ENCODE measurements at regions not wholly inside any gene's neighbourhood (a gene's known extent, or its start where the extent isn't known, plus 50 kb on each side); places are given as distances from the start of the nearest gene placed in this dataset.

GRCh38 chr16:5895137-5895536, 797.5 kb upstream of the EEF2KMT start:
- TF ChIP-seq CTCF (IDR thresholded peaks at IDR 0.05; ENCODE audit: insufficient read depth, low read length, poor library complexity, severe bottlenecking) (no peak), EZH2phosphoT487 (conservative IDR thresholded peaks at IDR 0.05; ENCODE audit: low read length) (no peak)

Data from SU-DHL-6 (cell line).